ENCODE measurements at regions not wholly inside any gene's neighbourhood (a gene's known extent, or its start where the extent isn't known, plus 50 kb on each side); places are given as distances from the start of the nearest gene placed in this dataset.

DNA sequence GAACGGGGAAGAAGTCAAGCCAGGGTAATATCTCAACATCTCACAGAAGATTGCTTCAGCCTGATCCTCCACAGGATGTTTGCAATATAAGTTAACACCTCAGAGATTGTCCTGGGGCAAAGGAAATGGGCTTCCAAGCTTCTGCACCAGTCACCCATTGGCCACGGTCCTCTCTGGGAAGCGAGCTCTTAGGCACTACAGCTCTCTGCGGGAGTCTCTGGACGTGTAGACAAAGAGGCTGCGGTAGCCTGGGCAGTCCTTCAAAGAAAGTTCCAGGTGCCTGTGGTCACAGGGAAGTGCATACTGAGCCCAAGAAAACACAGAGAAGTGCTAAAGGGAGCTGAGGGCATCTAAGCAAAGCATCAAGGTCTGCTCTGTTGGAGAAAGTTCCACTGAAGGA is 805.7 kb downstream of the DIAPH3 start:
- no peak for DNase-seq
- no peaks in the 10 kb centered on the region for H3K23me2 ChIP-seq (ENCODE audit: insufficient read length, low read depth, low read length, poor library complexity, severe bottlenecking)

More for the DNA sequence above, 805.7 kb downstream of the DIAPH3 start:
- Mint-ChIP-seq H3K4me1 (peaks cover 8 to 13% of the 10 kb centered on the region in 2 experiments; a peak in 3 of 4 replicates), H3K27ac (no peak overlapping the region; a peak in 1 of 7 replicates), H3K4me3 (no peak overlapping the region), H3K9me3 (no peaks in the 10 kb centered on the region), H3K36me3 (ENCODE audit: insufficient read depth in 1 of 3, low read depth in 3 of 3) (no peaks in the 10 kb centered on the region), H3K27me3 (ENCODE audit: low read depth) (no peaks in the 10 kb centered on the region)
- H2BK120ac ChIP-seq (ENCODE audit: low read depth, low read length, poor library complexity, severe bottlenecking): no peak overlapping the region
- H2AFZ ChIP-seq (ENCODE audit: low read length): no peak overlapping the region
- H3K14ac ChIP-seq (ENCODE audit: insufficient read depth, low read length): no peak overlapping the region
- H3K56ac ChIP-seq (ENCODE audit: insufficient read length, low read depth, low read length): no peak overlapping the region
- no CpG with 5 or more reads among the region's 6 CpGs for WGBS (ENCODE audit: extremely low coverage, insufficient read length, low lambda C conversion rate)
- no peak overlapping the region for H3K9ac ChIP-seq (ENCODE audit: extremely low read depth, insufficient read length, low read length)
- no peaks in the 10 kb centered on the region for H3K4me1 ChIP-seq (ENCODE audit: insufficient read depth, low read length)
- no peak overlapping the region for H4K8ac ChIP-seq (replicated peaks; ENCODE audit: insufficient read length, low read depth, low read length)
- H3K4me2 ChIP-seq (ENCODE audit: insufficient read depth, insufficient read length, low read length): no peak overlapping the region
- no peak overlapping the region for H4K91ac ChIP-seq (ENCODE audit: insufficient read length, low read depth, low read length)
- H3K27ac ChIP-seq (ENCODE audit: insufficient read length, low read depth, low read length): no peak overlapping the region
- TF ChIP-seq, protein P1, sequence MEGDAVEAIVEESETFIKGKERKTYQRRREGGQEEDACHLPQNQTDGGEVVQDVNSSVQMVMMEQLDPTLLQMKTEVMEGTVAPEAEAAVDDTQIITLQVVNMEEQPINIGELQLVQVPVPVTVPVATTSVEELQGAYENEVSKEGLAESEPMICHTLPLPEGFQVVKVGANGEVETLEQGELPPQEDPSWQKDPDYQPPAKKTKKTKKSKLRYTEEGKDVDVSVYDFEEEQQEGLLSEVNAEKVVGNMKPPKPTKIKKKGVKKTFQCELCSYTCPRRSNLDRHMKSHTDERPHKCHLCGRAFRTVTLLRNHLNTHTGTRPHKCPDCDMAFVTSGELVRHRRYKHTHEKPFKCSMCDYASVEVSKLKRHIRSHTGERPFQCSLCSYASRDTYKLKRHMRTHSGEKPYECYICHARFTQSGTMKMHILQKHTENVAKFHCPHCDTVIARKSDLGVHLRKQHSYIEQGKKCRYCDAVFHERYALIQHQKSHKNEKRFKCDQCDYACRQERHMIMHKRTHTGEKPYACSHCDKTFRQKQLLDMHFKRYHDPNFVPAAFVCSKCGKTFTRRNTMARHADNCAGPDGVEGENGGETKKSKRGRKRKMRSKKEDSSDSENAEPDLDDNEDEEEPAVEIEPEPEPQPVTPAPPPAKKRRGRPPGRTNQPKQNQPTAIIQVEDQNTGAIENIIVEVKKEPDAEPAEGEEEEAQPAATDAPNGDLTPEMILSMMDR (conservative IDR thresholded peaks at IDR 0.05): no peak
- no peak overlapping the region for H2BK5ac ChIP-seq (ENCODE audit: insufficient read length, low read length)
- H3K79me1 ChIP-seq (ENCODE audit: insufficient read depth, low read depth, low read length, poor library complexity, severe bottlenecking): no peaks in the 10 kb centered on the region
- no peaks in the 10 kb centered on the region for H4K20me1 ChIP-seq (ENCODE audit: control insufficient read depth, insufficient read depth, insufficient read length)
- no peak overlapping the region for H4K5ac ChIP-seq (ENCODE audit: insufficient read length, low read depth, low read length)
- H3K9me3 ChIP-seq (ENCODE audit: control insufficient read depth, low read depth, low read length): no peaks in the 10 kb centered on the region
- no peak overlapping the region for H3K4ac ChIP-seq (ENCODE audit: low read depth, low read length)
- H2AK5ac ChIP-seq (ENCODE audit: insufficient read length, low read length): no peak overlapping the region
- no peak overlapping the region for H3K23ac ChIP-seq (ENCODE audit: insufficient read length, low read depth, low read length)
- H2BK12ac ChIP-seq (ENCODE audit: insufficient read length, low read depth, low read length): no peak overlapping the region
- no peak overlapping the region for H3T11ph ChIP-seq (ENCODE audit: low read length)
- no peaks in the 10 kb centered on the region for H3K79me2 ChIP-seq (ENCODE audit: insufficient read depth, low read length)
- H2BK20ac ChIP-seq (ENCODE audit: low read depth, low read length, poor library complexity, severe bottlenecking): no peak overlapping the region
- no peak overlapping the region for H2BK15ac ChIP-seq (ENCODE audit: low read depth, low read length)
- H3K27me3 ChIP-seq (ENCODE audit: insufficient read depth, low read length): no peaks in the 10 kb centered on the region
- H3K18ac ChIP-seq (ENCODE audit: insufficient read length, low read depth, low read length): no peak overlapping the region
